GM12878 (cell line): ENCODE measurements at regions not wholly inside any gene's neighbourhood (a gene's known extent, or its start where the extent isn't known, plus 50 kb on each side); places are given as distances from the start of the nearest gene placed in this dataset.

ENCODE experiments used
- ATAC-seq: fragments of 200-7000 bp; cut with Tn5 transposase; 3 replicates; pipeline ENCODE4 v1.9.1; 2020; ENCODE audit warnings: mild to moderate bottlenecking, moderate library complexity
- BruUV-seq: library from RNA; stranded (reverse); fragments of 400-500 nt; replicated peaks from 2 replicates; lab custom pipeline; 2021; lab: Mats Ljungman, UMichigan
- CTCF ChIA-PET: fragments of 300-600 bp; sonication (Branson Sonifier 250); formaldehyde crosslinking; extraction: SDS; loops from one replicate; lab custom pipeline; 2021; ENCODE audit warnings: inconsistent platforms; lab: Yijun Ruan, JAX
- POLR2A ChIA-PET: fragments of 350-600 bp; formaldehyde crosslinking; extraction: SDS; loops from one replicate; lab custom pipeline; 2021; ENCODE audit warnings: inconsistent platforms; lab: Charles Lee
- RAD21 ChIA-PET: fragments of 300-600 bp; sonication (Branson Sonifier 250); formaldehyde crosslinking; loops from one replicate; lab custom pipeline; 2023; ENCODE audit warnings: antibody characterized with exemption; ENCODE audit not compliant: unreplicated experiment; lab: Charles Lee
- SMC1A ChIA-PET: fragments of 300-600 bp; sonication (Branson Sonifier 250); formaldehyde crosslinking; loops from one replicate; lab custom pipeline; 2023; ENCODE audit not compliant: unreplicated experiment, uncharacterized antibody; lab: Charles Lee
- DNase-seq: peaks from one replicate; pipeline ENCODE4 v3.0.0-alpha.2; 2011; ENCODE audit warnings: low read depth, low spot score
- FAIRE-seq: peaks from 3 replicates; lab custom pipeline; 2011; peaks lifted over from hg19 to GRCh38; lab: Jason Lieb, UNC
- H2AFZ ChIP-seq: 2 replicates; pipeline ENCODE4 v1.6.0; 2011; ENCODE audit warnings: low read depth, low read length, control low read depth; ENCODE audit not compliant: control insufficient read depth
- H3K27ac ChIP-seq: 2 replicates; pipeline ENCODE4 v1.5.1; 2011; ENCODE audit warnings: control low read depth; ENCODE audit not compliant: control insufficient read depth, insufficient read depth
- H3K27me3 ChIP-seq, 2 experiments: replicated peaks in 1 of 2; 2 replicates each; pipeline versions ENCODE4 v1.6.0 to v1.6.1; 2011; ENCODE audit warnings: low read length in 1 of 2; ENCODE audit not compliant: control insufficient read depth in 2 of 2, insufficient read depth in 2 of 2
- H3K36me3 ChIP-seq, 2 experiments: 2 replicates each; pipeline ENCODE4 v1.5.1; 2011; ENCODE audit warnings: low read length in 1 of 2; ENCODE audit not compliant: control insufficient read depth in 2 of 2, insufficient read depth in 2 of 2
- H3K4me1 ChIP-seq: 2 replicates; pipeline ENCODE4 v1.6.1; 2011; ENCODE audit warnings: mild to moderate bottlenecking, low read length, moderate library complexity, mixed read lengths; ENCODE audit not compliant: control insufficient read depth, insufficient read depth
- H3K4me2 ChIP-seq: 2 replicates; pipeline ENCODE4 v1.6.0; 2011; ENCODE audit warnings: control low read depth; ENCODE audit not compliant: control insufficient read depth, insufficient read depth
- H3K4me3 ChIP-seq: fragments of 200-600 bp; sonication (generic); 2 replicates; pipeline ENCODE4 v1.5.1; 2016
- H3K79me2 ChIP-seq: 2 replicates; pipeline ENCODE4 v1.6.0; 2011; ENCODE audit warnings: low read length; ENCODE audit not compliant: control insufficient read depth, insufficient read depth
- H3K9ac ChIP-seq: 2 replicates; pipeline ENCODE4 v1.8.0; 2011; ENCODE audit warnings: low read length, control low read depth, mixed read lengths; ENCODE audit not compliant: control insufficient read depth, insufficient read depth
- H3K9me3 ChIP-seq: replicated peaks from 3 replicates; pipeline ENCODE4 v1.5.1; 2011; ENCODE audit warnings: mild to moderate bottlenecking, low read length; ENCODE audit not compliant: control insufficient read depth, insufficient read depth
- H4K20me1 ChIP-seq: 2 replicates; pipeline ENCODE4 v1.6.0; 2011; ENCODE audit not compliant: control insufficient read depth, insufficient read depth
- CEBPZ ChIP-seq: fragments of 150-350 bp; IDR thresholded peaks from 2 replicates; pipeline ENCODE4 v1.6.1; 2016; ENCODE audit warnings: low read depth, low read length
- CREB1 ChIP-seq: IDR thresholded peaks from 2 replicates; pipeline ENCODE4 v1.6.1; 2012; ENCODE audit warnings: low read depth, mild to moderate bottlenecking, inconsistent platforms
- HDAC6 ChIP-seq: fragments of 200-600 bp; sonication (generic); IDR thresholded peaks from one replicate; pipeline ENCODE4 v1.8.0; 2017; ENCODE audit warnings: antibody characterized with exemption; ENCODE audit not compliant: unreplicated experiment
- IRF3 ChIP-seq: fragments of 450-650 bp; IDR thresholded peaks from 2 replicates; pipeline ENCODE4 v1.6.1; 2014; ENCODE audit warnings: mild to moderate bottlenecking
- KLF5 ChIP-seq: fragments of 450-650 bp; IDR thresholded peaks from 2 replicates; pipeline ENCODE4 v1.6.1; 2014; ENCODE audit warnings: mild to moderate bottlenecking; ENCODE audit not compliant: partially characterized antibody
- PAX8 ChIP-seq: fragments of 450-650 bp; IDR thresholded peaks from 2 replicates; pipeline ENCODE4 v1.6.1; 2017; ENCODE audit warnings: mild to moderate bottlenecking, moderate library complexity
- POLR2AphosphoS2 ChIP-seq: IDR thresholded peaks from 2 replicates; pipeline ENCODE4 v1.6.1; 2011; ENCODE audit warnings: low read depth, mild to moderate bottlenecking, low read length, improper control_type of control experiment, moderate library complexity
- POLR2AphosphoS5 ChIP-seq: IDR thresholded peaks from 2 replicates; pipeline ENCODE4 v1.6.1; 2011; ENCODE audit warnings: mild to moderate bottlenecking, low read length, inconsistent platforms
- POU2F2 ChIP-seq: IDR thresholded peaks from 3 replicates; pipeline ENCODE4 v1.6.1; 2011; ENCODE audit warnings: low read depth, mild to moderate bottlenecking, low read length, borderline replicate concordance
- SIX5 ChIP-seq: IDR thresholded peaks from 2 replicates; pipeline ENCODE4 v1.6.1; 2011; ENCODE audit warnings: mild to moderate bottlenecking, low read depth, low read length, moderate library complexity; ENCODE audit not compliant: severe bottlenecking
- SMC3 ChIP-seq: IDR thresholded peaks from 2 replicates; pipeline ENCODE4 v1.6.1; 2011; ENCODE audit warnings: low read length, improper control_type of control experiment, borderline replicate concordance
- SREBF2 ChIP-seq: IDR thresholded peaks from 2 replicates; pipeline ENCODE4 v1.6.1; 2012; ENCODE audit warnings: mild to moderate bottlenecking, low read length
- SRF ChIP-seq, 2 experiments: IDR thresholded peaks; 2 replicates each; pipeline ENCODE4 v1.6.1; 2011; ENCODE audit warnings: low read depth in 2 of 2, low read length in 2 of 2, mild to moderate bottlenecking in 1 of 2, moderate library complexity in 1 of 2
- TBL1XR1 ChIP-seq: IDR thresholded peaks from 2 replicates; pipeline ENCODE4 v1.6.1; 2012; ENCODE audit warnings: low read depth, low read length, improper control_type of control experiment
- YY1 ChIP-seq: IDR thresholded peaks from 2 replicates; pipeline ENCODE4 v1.6.1; 2011; ENCODE audit warnings: low read depth, mild to moderate bottlenecking, low read length
- ZNF384 ChIP-seq: IDR thresholded peaks from 2 replicates; pipeline ENCODE4 v1.6.1; 2012; ENCODE audit warnings: low read depth, mild to moderate bottlenecking, low read length, improper control_type of control experiment, borderline replicate concordance
- WGBS: methylation state at CpG from one replicate; pipeline ENCODE4 v1.1.6; 2016; ENCODE audit warnings: low lambda C conversion rate; ENCODE audit not compliant: insufficient replicate concordance, insufficient coverage; ENCODE audit errors: missing lambda C conversion rate; 5-methylcytosine and 5-hydroxymethylcytosine counted together
- in situ Hi-C: fragments of 300-500 bp; cut with MboI; formaldehyde crosslinking; loops from 9 replicates; pipeline ENCODE4 v1.14.3; 2018; ENCODE audit warnings: mixed read lengths
- intact Hi-C: fragments of 100-400 bp; cut with micrococcal nuclease; formaldehyde crosslinking; loops from one replicate; pipeline ENCODE4 v1.14.2; 2022; ENCODE audit not compliant: unreplicated experiment
- TF ChIP-seq, protein P1 (sequence below): fragments of 450-650 bp; IDR thresholded peaks from 2 replicates; pipeline ENCODE4 v1.6.1; 2016; ENCODE audit warnings: mild to moderate bottlenecking
- TF ChIP-seq, protein P2 (sequence below): IDR thresholded peaks from 2 replicates; pipeline ENCODE4 v1.6.1; 2012; ENCODE audit warnings: low read depth, low read length, improper control_type of control experiment
- TF ChIP-seq, protein P3 (sequence below): IDR thresholded peaks from 2 replicates; pipeline ENCODE4 v1.6.1; 2011; ENCODE audit warnings: borderline replicate concordance, low read depth, mild to moderate bottlenecking, moderate library complexity, mixed read lengths, low read length; ENCODE audit not compliant: insufficient read depth; ENCODE audit errors: extremely low read length

DNA sequence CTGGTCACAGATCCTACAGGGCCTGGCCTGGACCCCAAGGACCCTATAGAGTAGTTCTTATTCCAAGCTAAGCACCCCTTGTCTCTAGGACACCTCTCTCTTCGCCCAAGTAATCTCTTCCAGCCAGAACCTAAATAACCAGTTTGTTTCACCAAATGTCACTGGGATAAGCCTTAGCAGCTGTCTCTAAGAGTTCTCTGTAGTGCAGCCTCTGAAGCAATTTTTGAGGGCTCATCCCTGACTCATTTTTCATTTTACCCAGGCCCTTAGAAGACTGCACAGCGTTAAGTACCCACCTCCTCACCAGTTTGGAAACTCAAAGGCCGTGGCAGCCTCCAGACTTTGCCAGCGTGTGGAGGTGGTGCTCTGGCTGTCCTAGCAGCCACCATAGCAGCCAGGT, 290.1 kb upstream of the SIX2 start:
- no peak overlapping the region for H2AFZ ChIP-seq
- no peaks in the 10 kb centered on the region for H3K4me1 ChIP-seq
- no peak overlapping the region for H3K4me3 ChIP-seq
- H3K9me3 ChIP-seq = no peaks in the 10 kb centered on the region; the same call in 2 of the 3 replicates
- in situ Hi-C loops = no loop called here
- BruUV-seq = no TSS peak
- FAIRE-seq (no peak), ATAC-seq (no peak), DNase-seq (no peak)
- peaks cover 0 to 1% of the 10 kb centered on the region in 2 experiments; a peak in 2 of 4 replicates for H3K27me3 ChIP-seq
- H3K9ac ChIP-seq = no peak overlapping the region
- no peaks in the 10 kb centered on the region for H4K20me1 ChIP-seq
- ChIA-PET RAD21 (no interaction called here), CTCF (interaction anchor here (0.6 kb wide), 1 partner anchor 229 kb away, joined by 4 read pairs; no protein-coding TSS in a partner anchor), POLR2A (no interaction called here), SMC1A (interaction anchor here (0.9 kb wide), 1 partner anchor 100 kb away, joined by 3 read pairs; no protein-coding TSS in a partner anchor)
- WGBS = 8% methylated on average over 4 of the region's 4 CpGs
- no peak overlapping the region for H3K27ac ChIP-seq
- intact Hi-C loops = loop anchor here (10.0 kb wide), 1 partner anchor 195 kb away; no protein-coding TSS in a partner anchor
- no peaks in the 10 kb centered on the region for H3K79me2 ChIP-seq
- H3K4me2 ChIP-seq = no peak overlapping the region
- H3K36me3 ChIP-seq = no peaks in the 10 kb centered on the region
- TF ChIP-seq POU2F2 (no peak), PAX8 (no peak), SRF (IDR thresholded peaks at IDR 0.05; ENCODE audit: low read depth in 2 of 2, low read length in 2 of 2) (no peak), SIX5 (no peak), IRF3 (no peak), SREBF2 (no peak), ZNF384 (no peak), YY1 (no peak), HDAC6 (no peak), CEBPZ (no peak), SMC3 (no peak), POLR2AphosphoS2 (no peak), KLF5 (no peak), TBL1XR1 (no peak), CREB1 (no peak), POLR2AphosphoS5 (no peak)
- TF ChIP-seq, protein P1, sequence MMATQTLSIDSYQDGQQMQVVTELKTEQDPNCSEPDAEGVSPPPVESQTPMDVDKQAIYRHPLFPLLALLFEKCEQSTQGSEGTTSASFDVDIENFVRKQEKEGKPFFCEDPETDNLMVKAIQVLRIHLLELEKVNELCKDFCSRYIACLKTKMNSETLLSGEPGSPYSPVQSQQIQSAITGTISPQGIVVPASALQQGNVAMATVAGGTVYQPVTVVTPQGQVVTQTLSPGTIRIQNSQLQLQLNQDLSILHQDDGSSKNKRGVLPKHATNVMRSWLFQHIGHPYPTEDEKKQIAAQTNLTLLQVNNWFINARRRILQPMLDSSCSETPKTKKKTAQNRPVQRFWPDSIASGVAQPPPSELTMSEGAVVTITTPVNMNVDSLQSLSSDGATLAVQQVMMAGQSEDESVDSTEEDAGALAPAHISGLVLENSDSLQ = no peak
- TF ChIP-seq, protein P2, sequence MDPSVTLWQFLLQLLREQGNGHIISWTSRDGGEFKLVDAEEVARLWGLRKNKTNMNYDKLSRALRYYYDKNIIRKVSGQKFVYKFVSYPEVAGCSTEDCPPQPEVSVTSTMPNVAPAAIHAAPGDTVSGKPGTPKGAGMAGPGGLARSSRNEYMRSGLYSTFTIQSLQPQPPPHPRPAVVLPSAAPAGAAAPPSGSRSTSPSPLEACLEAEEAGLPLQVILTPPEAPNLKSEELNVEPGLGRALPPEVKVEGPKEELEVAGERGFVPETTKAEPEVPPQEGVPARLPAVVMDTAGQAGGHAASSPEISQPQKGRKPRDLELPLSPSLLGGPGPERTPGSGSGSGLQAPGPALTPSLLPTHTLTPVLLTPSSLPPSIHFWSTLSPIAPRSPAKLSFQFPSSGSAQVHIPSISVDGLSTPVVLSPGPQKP = no peak
- TF ChIP-seq, protein P3, sequence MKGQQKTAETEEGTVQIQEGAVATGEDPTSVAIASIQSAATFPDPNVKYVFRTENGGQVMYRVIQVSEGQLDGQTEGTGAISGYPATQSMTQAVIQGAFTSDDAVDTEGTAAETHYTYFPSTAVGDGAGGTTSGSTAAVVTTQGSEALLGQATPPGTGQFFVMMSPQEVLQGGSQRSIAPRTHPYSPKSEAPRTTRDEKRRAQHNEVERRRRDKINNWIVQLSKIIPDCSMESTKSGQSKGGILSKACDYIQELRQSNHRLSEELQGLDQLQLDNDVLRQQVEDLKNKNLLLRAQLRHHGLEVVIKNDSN = no peak
